Thymus (tissue), 11 donors: ENCODE measurements at regions not wholly inside any gene's neighbourhood (a gene's known extent, or its start where the extent isn't known, plus 50 kb on each side); places are given as distances from the start of the nearest gene placed in this dataset.

Experiments used
- DNase-seq, 9 donors: peaks; one replicate each; pipeline ENCODE4 v3.0.0-alpha.2; 2013; ENCODE audit warnings: low spot score in 9 of 9, low read depth in 6 of 9, missing footprints in 1 of 9
- H3K27ac ChIP-seq, 2 donors: one replicate each; pipeline ENCODE4 v1.5.1; 2013; ENCODE audit warnings: control low read depth in 1 of 2, low read depth in 1 of 2, low read length in 1 of 2, mild to moderate bottlenecking in 1 of 2, moderate library complexity in 1 of 2
- H3K27me3 ChIP-seq, 2 donors: one replicate each; pipeline ENCODE4 v1.5.1; 2013; ENCODE audit warnings: low read length in 1 of 2; ENCODE audit not compliant: control insufficient read depth in 2 of 2, insufficient read depth in 1 of 2
- H3K36me3 ChIP-seq, 2 donors: one replicate each; pipeline ENCODE4 v1.5.1; 2013; ENCODE audit warnings: low read length in 1 of 2, mild to moderate bottlenecking in 1 of 2, moderate library complexity in 1 of 2; ENCODE audit not compliant: control insufficient read depth in 2 of 2, insufficient read depth in 2 of 2
- H3K4me1 ChIP-seq, 2 donors: one replicate each; pipeline ENCODE4 v1.5.1; 2013; ENCODE audit warnings: low read length in 2 of 2; ENCODE audit not compliant: control insufficient read depth in 2 of 2, insufficient read depth in 2 of 2
- H3K4me3 ChIP-seq, 2 donors: one replicate each; pipeline ENCODE4 v1.5.1; 2013; ENCODE audit warnings: low read length in 2 of 2, control low read depth in 1 of 2, mild to moderate bottlenecking in 1 of 2
- H3K9me3 ChIP-seq, 2 donors: one replicate each; pipeline ENCODE4 v1.5.1; 2013; ENCODE audit warnings: low read length in 1 of 2, mild to moderate bottlenecking in 1 of 2; ENCODE audit not compliant: control insufficient read depth in 2 of 2, insufficient read depth in 1 of 2
- WGBS: extraction: QIAGEN DNeasy Blood & Tissue Kit; methylation state at CpG from one replicate; pipeline ENCODE4 v1.1.7; 2013; 5-methylcytosine and 5-hydroxymethylcytosine counted together
- donor health status: healthy.

DNA sequence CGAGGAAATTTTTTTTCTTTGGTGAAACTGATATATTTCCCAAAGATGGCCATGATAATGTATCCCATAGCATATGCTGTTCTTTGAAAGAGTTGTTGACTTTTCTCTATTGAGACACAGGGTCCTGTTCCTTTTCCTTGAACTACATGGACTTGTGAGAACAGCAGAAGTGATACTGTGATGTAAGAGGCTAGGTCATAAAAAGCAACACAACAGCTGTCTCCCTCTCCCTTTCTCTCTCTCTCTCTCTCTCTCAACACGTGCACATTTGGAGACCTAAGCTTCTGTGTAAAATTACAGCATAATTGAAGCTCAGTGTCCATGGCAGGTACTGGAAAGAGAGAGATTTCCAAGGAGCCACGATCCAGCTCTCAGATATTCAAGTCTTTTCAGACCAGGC lies 1712.4 kb downstream of the EFNB2 start:
- Histone ChIP-seq H3K9me3 (peaks cover 0 to 3% of the 10 kb centered on the region in 2 donors), H3K27me3 (no peaks in the 10 kb centered on the region)
- 68% methylated on average over 3 of the region's 3 CpGs for WGBS

DNA sequence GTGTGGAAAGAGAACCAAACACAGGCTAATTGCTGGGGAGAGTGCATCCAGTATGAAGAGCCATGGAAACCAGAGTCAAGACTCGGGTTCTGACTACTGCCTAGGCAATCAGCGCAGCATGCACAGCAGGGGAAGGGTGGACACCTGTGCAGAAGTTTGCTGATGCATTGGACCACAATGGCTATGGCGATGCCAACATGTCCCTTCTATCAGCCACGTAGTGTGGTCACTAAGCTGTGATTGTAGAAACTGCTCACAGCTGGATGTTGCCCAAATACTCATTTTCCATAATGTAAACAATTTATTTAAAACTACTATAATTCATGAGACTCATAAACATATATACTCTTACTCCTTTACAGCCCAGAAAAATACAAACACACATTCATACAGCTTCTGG lies 1718.2 kb downstream of the EFNB2 start:
- peaks cover 0 to 15% of the 10 kb centered on the region in 2 donors for H3K9me3 ChIP-seq
- 96% methylated on average over 4 of the region's 4 CpGs for WGBS
- peaks cover 0 to 42% of the 10 kb centered on the region in 2 donors for H3K36me3 ChIP-seq
- H3K27me3 ChIP-seq: no peaks in the 10 kb centered on the region
- H3K4me3 ChIP-seq: no peak overlapping the region
- no peak overlapping the region for H3K27ac ChIP-seq
- no peaks in the 10 kb centered on the region for H3K4me1 ChIP-seq
- no peak for DNase-seq

More for the DNA sequence above, 1712.4 kb downstream of the EFNB2 start:
- Histone ChIP-seq H3K27ac (peak overlapping the region in 1 of 2 donors; percentile 68), H3K4me1 (peaks cover 4 to 14% of the 10 kb centered on the region in 2 donors), H3K4me3 (no peak overlapping the region), H3K36me3 (peaks cover 0 to 37% of the 10 kb centered on the region in 2 donors)
- no peak for DNase-seq

DNA sequence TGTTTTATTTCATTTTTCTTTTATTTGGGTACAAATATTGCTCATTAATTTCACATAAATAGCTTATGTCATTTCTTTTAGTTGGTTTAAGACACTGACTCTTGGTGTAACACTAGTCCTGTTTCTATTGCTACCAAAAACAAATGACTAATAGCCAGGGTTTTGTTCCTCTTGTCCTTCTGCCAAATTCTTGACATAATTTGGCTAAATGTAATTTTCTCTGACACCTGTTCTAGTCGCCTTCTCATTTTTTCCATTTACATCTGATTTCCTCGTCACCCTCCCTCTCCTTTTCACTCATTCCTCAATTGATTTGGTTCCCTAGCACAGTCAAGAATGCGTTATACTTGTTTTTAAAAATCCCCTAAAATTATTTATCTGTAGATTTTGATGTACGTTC lies 1718.7 kb downstream of the EFNB2 start:
- no peak for DNase-seq
- WGBS: 94% methylated on average over 4 of the region's 4 CpGs
- H3K36me3 ChIP-seq: peaks cover 0 to 39% of the 10 kb centered on the region in 2 donors
- peaks cover 0 to 15% of the 10 kb centered on the region in 2 donors for H3K9me3 ChIP-seq
- no peak overlapping the region for H3K4me3 ChIP-seq
- H3K27ac ChIP-seq: no peak overlapping the region
- H3K4me1 ChIP-seq: peaks cover 0 to 1% of the 10 kb centered on the region in 2 donors
- no peaks in the 10 kb centered on the region for H3K27me3 ChIP-seq

DNA sequence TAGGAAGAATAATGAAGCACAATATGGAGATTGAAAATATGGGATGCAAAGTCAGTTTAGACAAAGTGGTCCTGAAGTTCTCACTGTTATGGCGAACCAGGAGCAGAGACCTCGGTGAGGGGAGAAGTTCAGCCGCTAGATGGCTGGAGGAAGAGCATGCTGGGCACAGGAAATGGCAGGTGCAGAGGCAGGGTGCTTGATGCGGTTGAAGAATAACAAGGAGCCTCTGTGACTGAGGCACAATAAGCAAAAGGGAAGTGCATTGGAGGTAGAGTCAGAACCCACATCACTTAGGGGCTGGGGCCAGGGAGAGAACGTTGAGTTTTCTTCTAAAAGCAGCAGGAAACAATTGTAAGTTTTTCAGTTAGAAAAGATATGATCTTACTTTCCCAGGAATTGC lies 1725.2 kb downstream of the EFNB2 start:
- DNase-seq: peak in 8 of 9 donors; percentile 56 to 91 (median 74)
- Histone ChIP-seq H3K27ac (peak overlapping the region; percentile 58 to 91), H3K4me3 (peak overlapping the region in 1 of 2 donors; percentile 13), H3K27me3 (no peaks in the 10 kb centered on the region), H3K9me3 (peaks cover 0 to 14% of the 10 kb centered on the region in 2 donors), H3K4me1 (peaks cover 11 to 22% of the 10 kb centered on the region in 2 donors), H3K36me3 (peaks cover 0 to 33% of the 10 kb centered on the region in 2 donors)
- 27% methylated on average over 5 of the region's 5 CpGs for WGBS

DNA sequence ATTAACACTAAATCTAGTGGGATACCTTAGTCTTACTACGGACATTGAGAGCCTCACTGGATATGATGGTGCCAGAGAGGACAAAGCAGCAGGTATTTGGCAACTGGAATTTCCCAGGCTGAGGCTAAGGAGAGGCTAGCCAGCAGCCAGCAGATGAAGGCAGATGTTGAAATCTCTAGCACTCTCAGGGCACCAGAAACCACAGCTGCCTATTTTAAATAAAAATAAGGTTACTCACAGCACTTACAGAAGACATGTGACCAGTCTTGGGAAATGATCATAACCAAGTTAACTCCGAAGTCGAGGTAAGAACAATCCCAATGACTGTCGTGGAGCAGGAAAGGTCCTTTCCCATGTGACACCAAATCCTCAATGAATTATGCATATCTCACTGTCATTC lies 1726.0 kb downstream of the EFNB2 start:
- H3K4me3 ChIP-seq: no peak overlapping the region
- WGBS: 90% methylated on average over 4 of the region's 4 CpGs
- H3K27ac ChIP-seq: peak overlapping the region; percentile 36 to 91
- H3K9me3 ChIP-seq: peaks cover 0 to 13% of the 10 kb centered on the region in 2 donors
- no peaks in the 10 kb centered on the region for H3K27me3 ChIP-seq
- DNase-seq: peak in 1 of 9 donors; percentile 34
- peaks cover 11 to 22% of the 10 kb centered on the region in 2 donors for H3K4me1 ChIP-seq
- peaks cover 0 to 32% of the 10 kb centered on the region in 2 donors for H3K36me3 ChIP-seq

DNA sequence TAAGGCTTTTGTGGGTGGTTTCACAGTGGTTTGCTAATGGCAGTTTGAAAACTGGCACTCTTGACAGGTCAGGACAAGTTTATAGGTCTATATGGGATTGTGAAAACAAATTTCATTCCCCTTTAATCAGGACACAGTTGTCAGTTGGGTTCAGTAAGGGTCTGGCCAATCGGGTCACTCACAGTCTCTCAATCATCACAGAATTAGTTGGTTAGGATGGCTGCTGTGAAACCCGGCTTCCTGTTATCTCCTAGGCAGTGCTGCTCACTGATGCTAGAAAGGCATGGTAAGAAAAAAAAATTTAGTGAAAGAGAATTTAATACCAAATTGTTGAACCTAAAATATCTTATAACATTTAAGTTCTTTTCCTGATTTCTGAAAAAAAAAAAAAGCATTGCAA lies 1730.1 kb downstream of the EFNB2 start:
- WGBS: 94% methylated on average over 2 of the region's 2 CpGs
- Histone ChIP-seq H3K27me3 (no peaks in the 10 kb centered on the region), H3K4me1 (peaks cover 10 to 11% of the 10 kb centered on the region in 2 donors), H3K36me3 (peaks cover 0 to 11% of the 10 kb centered on the region in 2 donors), H3K4me3 (no peak overlapping the region), H3K9me3 (peaks cover 0 to 4% of the 10 kb centered on the region in 2 donors), H3K27ac (no peak overlapping the region)
- DNase-seq: no peak

DNA sequence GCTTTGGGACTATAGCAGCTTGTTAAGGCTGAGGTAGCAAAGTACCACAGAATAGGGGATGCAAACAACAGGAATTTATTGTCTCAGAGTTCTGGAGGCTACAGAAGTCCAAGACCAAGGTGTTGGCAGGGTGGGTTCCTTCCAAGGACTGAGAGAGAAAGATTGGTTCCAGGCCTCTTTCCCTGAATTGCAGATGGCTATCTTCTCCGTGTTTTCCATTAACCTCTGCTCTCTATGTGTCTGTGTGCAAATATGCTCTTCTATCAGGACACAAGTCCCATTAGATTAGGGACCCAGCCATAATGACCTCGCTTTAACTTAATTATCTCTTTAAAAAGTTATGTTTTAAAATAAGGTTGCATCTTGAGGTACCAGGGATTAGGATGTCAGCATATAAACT lies 1732.9 kb upstream of the SLC10A2 start:
- no peak overlapping the region for H3K27ac ChIP-seq
- peaks cover 0 to 2% of the 10 kb centered on the region in 2 donors for H3K36me3 ChIP-seq
- no peak overlapping the region for H3K4me3 ChIP-seq
- H3K9me3 ChIP-seq: no peaks in the 10 kb centered on the region
- 97% methylated on average over 2 of the region's 2 CpGs for WGBS
- H3K4me1 ChIP-seq: no peaks in the 10 kb centered on the region
- H3K27me3 ChIP-seq: no peaks in the 10 kb centered on the region
- no peak for DNase-seq

DNA sequence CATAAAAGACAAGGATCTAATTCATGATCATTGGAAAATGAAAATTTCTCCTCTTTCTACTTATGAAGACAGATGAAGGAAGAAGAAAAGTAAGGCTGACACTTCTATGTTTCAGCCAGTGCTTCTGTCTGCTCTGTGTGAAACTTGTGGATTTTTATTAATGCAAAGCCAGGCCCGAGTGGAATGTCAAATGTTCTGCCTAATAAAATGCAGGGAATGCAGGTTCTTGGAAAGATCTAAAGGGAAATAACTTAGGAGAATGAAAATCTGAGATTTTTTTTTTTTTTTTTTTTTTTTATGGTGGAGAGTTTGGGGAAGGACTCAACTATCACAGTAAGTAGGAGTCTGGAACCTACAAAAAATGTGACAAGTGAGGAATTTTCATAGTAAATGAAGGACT lies 1732.3 kb upstream of the SLC10A2 start:
- Histone ChIP-seq H3K36me3 (peaks cover 0 to 2% of the 10 kb centered on the region in 2 donors), H3K4me1 (no peaks in the 10 kb centered on the region), H3K4me3 (no peak overlapping the region), H3K9me3 (no peaks in the 10 kb centered on the region), H3K27me3 (no peaks in the 10 kb centered on the region), H3K27ac (no peak overlapping the region)
- no peak for DNase-seq
- WGBS: 88% methylated on average over 1 of the region's 1 CpG

DNA sequence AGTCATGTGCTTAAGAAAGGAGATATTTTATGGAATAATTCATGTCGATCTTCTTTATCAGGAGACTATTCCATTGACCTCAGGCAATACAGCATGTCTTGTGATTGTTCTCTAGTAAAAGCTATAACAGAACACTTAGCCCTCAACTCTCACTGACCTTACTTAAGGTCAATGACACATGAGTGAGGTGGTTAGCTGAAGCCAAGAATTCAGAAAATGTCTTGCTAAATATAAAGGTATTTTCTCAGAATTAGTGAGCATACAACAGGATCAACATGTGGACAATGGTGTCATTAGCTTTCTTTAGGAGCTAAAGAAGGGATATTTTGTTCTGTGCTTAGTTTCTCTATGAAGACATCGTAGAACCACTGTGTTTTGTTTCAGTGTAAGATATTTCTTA lies 1730.4 kb upstream of the SLC10A2 start:
- no peak for DNase-seq
- Histone ChIP-seq H3K27me3 (no peaks in the 10 kb centered on the region), H3K4me3 (no peak overlapping the region), H3K9me3 (no peaks in the 10 kb centered on the region), H3K4me1 (no peaks in the 10 kb centered on the region), H3K27ac (no peak overlapping the region), H3K36me3 (peaks cover 0 to 2% of the 10 kb centered on the region in 2 donors)
- WGBS: 97% methylated on average over 2 of the region's 2 CpGs
